ENCODE measurements at regions not wholly inside any gene's neighbourhood (a gene's known extent, or its start where the extent isn't known, plus 50 kb on each side); places are given as distances from the start of the nearest gene placed in this dataset.

GRCh38 chr16:6248199-6248598 is 1084.4 kb upstream of the RBFOX1 start:
- no peak for DNase-seq (ENCODE audit: low read depth, low spot score)
- ChIA-PET CTCF (no interaction called here), POLR2A (no interaction called here)

GRCh38 chr16:6247775-6248174 is 1084.9 kb upstream of the RBFOX1 start:
- POLR2A ChIA-PET, result no interaction called here
- no peak for DNase-seq (ENCODE audit: low read depth, low spot score)
- CTCF ChIA-PET, result no interaction called here
- TF ChIP-seq CTCF (IDR thresholded peaks at IDR 0.05; ENCODE audit: insufficient read depth, low read length, missing control alignments), result no peak
- no peak overlapping the region for H3K4me3 ChIP-seq (ENCODE audit: low read depth, low read length)

More at GRCh38 chr16:6248199-6248598, 1084.4 kb upstream of the RBFOX1 start:
- no peak for TF ChIP-seq CTCF (IDR thresholded peaks at IDR 0.05; ENCODE audit: insufficient read depth, low read length, missing control alignments)
- no peak overlapping the region for H3K4me3 ChIP-seq (ENCODE audit: low read depth, low read length)

GRCh38 chr16:6247150-6247549 is 1085.5 kb upstream of the RBFOX1 start:
- TF ChIP-seq CTCF (IDR thresholded peaks at IDR 0.05; ENCODE audit: insufficient read depth, low read length, missing control alignments), result no peak
- DNase-seq (ENCODE audit: low read depth, low spot score), result no peak
- CTCF ChIA-PET, result no interaction called here

GRCh38 chr16:6246266-6246665 is 1086.4 kb upstream of the RBFOX1 start:
- ChIA-PET POLR2A (no interaction called here), CTCF (no interaction called here)
- no peak for TF ChIP-seq CTCF (IDR thresholded peaks at IDR 0.05; ENCODE audit: insufficient read depth, low read length, missing control alignments)
- H3K4me3 ChIP-seq (ENCODE audit: low read depth, low read length), result no peak overlapping the region
- no peak for DNase-seq (ENCODE audit: low read depth, low spot score)

More at GRCh38 chr16:6247150-6247549, 1085.5 kb upstream of the RBFOX1 start:
- H3K4me3 ChIP-seq (ENCODE audit: low read depth, low read length), result no peak overlapping the region
- POLR2A ChIA-PET, result no interaction called here

GRCh38 chr16:6232056-6232455 is 1100.6 kb upstream of the RBFOX1 start:
- TF ChIP-seq CTCF (IDR thresholded peaks at IDR 0.05; ENCODE audit: insufficient read depth, low read length, missing control alignments), result no peak
- ChIA-PET CTCF (no interaction called here), POLR2A (no interaction called here)
- H3K4me3 ChIP-seq (ENCODE audit: low read depth, low read length), result no peak overlapping the region
- no peak for DNase-seq (ENCODE audit: low read depth, low spot score)

GRCh38 chr16:6231398-6231797 is 1101.2 kb upstream of the RBFOX1 start:
- no peak for DNase-seq (ENCODE audit: low read depth, low spot score)
- ChIA-PET POLR2A (no interaction called here), CTCF (no interaction called here)
- no peak for TF ChIP-seq CTCF (IDR thresholded peaks at IDR 0.05; ENCODE audit: insufficient read depth, low read length, missing control alignments)
- H3K4me3 ChIP-seq (ENCODE audit: low read depth, low read length), result no peak overlapping the region

Measured in AG04449 (cell line).